GM18520 (cell line): ENCODE measurements at regions not wholly inside any gene's neighbourhood (a gene's known extent, or its start where the extent isn't known, plus 50 kb on each side); places are given as distances from the start of the nearest gene placed in this dataset.

Experiments used
- ATAC-seq: cut with Tn5 transposase; IDR thresholded peaks from one replicate; pipeline ENCODE4 v1.9.1; 2021; ENCODE audit not compliant: unreplicated experiment

GRCh38 chr6:5946701-5947100, 60.0 kb downstream of the NRN1 start:
- no peak for ATAC-seq

- ATAC-seq, result no peak
These were observed 60.5 kb downstream of the NRN1 start for GRCh38 chr6:5946181-5946580.

DNA sequence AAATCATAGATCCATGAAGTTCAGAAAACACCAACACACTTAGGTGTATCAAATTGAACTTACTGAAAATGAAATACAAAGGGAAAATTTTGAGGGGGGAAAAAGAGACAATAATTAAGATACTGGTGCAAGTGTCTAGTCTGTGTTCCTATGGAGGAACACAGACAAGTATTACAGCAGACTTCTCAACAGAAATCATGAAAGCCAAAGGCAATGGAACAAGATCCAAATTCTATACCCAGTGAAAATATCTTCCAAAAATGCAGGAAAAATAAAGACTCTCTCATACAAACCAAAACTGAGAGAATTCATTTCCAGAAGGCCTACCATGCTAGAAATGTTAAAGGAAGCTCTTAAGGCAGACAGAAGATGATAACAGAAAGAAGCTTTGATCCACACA, 63.1 kb downstream of the NRN1 start:
- no peak for ATAC-seq

DNA sequence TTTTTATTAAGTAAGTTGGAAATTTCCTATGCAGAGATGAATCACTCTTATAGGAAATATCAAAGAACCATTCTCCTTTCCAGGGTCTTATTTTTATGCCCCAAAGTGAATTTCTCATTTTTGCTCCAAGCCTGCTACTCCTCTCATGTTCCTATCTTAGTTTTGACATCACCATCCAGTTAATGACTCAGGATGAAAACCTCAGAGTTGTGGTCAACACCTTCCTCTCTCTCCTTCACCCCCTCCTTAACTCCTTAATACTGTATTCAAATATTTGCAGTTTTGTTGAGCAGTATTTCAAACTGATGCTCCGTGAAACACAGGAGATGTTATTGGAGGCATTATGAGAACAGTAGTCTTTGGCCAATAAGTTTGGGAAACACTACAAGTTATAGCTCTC, 64.1 kb downstream of the NRN1 start:
- ATAC-seq, result no peak

DNA sequence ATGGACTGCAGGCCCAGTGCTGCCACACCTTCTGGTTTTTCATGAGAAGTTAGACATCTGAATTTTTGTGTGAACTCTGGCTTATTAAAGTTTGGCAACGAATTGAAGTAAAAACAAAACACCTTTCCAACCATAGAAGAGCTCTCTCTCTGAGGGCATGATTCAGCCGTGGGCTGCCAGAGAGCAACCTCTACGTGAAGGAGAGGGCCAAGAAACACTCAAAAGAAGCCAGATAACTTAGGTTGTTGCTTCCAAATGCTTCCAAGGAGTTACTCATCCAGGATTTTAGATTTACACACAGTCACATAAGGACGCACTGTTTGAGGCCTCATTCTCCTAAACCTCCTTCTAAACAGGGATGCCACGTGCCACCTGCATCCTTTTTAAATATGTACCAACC, 65.5 kb downstream of the NRN1 start:
- no peak for ATAC-seq

DNA sequence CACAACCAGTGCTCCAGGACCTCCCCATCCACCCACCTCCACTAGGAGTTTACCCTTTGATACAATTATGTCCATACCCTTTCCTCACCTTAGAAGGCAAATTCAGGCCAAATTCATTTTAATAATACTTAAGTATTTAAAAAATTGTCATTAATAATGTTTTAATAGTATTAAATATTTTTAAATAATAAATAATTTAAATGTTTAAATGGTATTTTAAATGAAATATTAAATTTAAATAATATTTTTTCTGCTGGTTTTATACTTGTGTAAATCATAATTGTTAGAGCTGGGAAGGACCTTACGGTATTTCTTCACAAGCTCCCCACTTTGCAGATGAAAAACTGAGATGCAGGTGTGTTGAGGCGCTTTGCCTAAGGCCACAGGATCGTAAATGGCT, 67.8 kb downstream of the NRN1 start:
- ATAC-seq, result no peak

GRCh38 chr6:5937936-5938706, 68.6 kb downstream of the NRN1 start:
- ATAC-seq, result no peak

DNA sequence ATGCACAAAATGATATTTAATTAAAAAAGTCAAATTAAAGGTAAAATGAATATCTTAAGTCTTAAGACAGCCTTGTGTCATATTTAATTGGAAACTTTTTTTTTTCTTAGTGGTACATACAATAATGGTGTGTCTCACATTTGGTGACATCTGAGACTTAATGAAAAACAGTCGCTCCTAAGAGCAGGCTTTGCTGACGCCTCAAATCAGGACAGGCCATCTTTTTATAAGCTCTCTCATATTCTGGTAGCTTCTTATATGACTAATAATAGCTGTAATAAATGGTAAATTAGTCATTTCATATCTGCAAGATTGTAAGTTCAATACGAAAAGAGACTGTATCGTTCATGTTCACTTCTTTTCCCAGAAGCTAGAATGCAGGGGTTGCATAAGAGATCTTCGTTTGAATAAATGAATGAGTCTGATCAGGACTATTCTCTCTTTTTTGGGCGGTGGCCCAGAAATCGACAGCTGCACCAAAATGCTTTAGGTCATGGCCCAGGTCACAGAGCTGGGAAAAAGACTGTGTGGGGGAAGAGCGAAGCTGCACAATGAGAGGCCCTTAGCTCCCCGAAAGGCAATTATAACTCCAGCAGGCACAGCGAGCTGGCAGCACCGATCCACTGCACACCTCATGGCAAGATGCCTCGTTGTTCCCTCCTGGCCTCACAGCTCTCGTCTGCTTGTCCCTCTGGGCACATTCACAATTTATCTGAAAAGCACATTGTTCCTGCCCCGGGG, 69.4 kb downstream of the NRN1 start:
- no peak for ATAC-seq

DNA sequence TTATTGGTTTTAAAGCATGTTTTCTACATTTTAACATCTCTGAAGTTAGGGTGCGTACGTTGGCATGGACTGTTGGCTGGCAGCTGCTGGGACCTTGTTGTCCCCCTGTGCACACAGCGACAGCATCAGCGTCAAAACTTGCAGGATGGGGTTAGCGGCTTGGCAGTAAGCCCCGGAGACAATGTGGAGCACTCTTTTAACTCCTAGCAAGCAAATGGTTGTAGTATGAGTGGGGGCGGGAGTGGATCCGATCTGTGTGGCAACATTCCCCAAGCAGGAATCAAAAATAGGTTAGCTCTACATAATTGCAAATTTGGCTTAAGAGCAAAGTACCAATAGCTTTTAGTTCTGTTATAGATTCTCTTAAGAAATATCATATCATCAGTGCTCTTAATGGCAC, 70.1 kb downstream of the NRN1 start:
- ATAC-seq, result no peak

- ATAC-seq, result no peak
These were observed 70.6 kb downstream of the NRN1 start for GRCh38 chr6:5936140-5936539.

DNA sequence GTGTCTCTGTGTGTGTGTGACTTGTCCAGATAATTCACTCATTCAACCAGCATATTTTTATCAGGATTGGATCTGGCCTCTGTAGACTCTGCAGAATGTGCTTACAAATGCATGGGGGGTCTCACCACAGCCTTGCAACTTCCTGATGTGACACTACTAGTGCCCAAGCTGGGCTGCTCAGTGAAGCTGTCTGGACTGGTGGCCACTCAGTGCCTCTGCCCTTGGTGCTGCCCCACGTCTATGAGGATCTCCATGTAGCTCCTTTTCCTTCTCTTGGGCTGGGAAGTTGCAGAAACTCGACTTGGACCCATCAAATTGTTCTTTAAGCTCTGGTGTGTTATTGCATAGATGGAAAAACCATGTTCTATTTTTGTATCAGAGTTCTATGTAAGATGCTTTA, 75.8 kb downstream of the NRN1 start:
- ATAC-seq, result no peak

DNA sequence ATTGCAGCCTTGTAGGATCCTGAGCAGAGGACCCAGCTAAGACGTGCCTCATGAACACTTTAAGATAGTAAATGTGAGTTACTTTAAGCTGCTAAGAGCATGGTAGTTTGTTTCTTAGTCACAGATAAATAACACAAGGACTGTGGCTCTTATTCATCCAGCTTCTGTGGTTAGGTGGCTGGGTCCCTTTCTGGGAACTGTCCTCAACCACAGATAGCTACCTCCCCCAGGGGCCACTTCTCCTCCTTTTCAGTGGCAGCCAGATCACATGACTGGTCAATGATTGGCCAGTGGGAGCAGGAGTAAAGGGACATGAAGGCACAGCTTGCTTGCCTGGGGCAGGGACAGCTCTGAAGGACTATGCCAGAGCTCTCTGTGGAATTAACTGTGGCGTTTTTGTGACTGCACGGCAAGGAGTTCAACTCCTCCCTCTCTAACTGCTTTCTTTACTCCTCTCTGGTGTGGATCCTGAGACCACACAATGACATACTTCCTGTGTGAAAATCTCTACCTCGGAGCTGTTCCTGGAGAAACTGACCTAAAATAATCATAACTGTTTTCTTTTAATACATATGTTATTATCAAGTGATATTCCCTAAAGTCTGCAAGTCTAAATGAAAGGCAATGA, 76.5 kb downstream of the NRN1 start:
- no peak for ATAC-seq

DNA sequence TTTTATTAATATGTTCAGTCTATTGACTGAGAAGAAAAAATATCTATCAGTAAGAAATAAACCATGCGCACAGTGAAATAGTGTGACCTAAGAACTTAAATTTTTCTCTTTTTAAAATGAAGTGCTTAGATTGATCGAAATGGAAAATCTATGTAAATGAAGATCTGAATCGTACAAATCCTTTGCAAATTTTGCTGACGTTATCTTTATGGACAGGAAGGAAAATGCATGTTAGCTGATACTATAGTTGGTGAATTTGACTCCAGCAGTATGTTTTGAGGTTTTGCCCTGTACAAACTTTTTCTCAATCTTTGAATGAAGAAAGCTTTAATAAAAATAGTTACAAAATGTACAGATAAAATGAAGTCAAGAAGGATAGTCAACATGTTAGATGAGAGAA, 82.9 kb downstream of the NRN1 start:
- ATAC-seq, result no peak

DNA sequence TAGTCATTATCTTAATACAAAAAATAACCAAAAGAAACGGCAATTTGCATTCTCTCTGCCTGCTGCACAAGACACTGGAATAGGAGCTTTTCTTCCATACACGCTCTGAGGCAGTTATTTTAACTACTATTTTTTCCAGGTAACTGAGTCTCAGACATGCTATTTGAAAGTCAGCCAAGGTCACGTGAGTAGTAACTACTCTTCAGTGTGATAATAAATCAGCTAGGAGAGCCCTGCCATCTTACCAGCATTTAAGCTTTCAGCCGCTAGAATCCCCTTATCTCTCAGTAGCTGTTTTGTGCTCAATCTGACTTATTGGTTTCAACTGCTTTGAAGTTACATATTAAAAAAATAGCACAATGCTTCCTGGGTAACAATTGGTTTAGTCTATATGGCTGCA, 84.5 kb downstream of the NRN1 start:
- ATAC-seq, result no peak

GRCh38 chr6:5909721-5910120, 97.0 kb downstream of the NRN1 start:
- no peak for ATAC-seq

- ATAC-seq, result no peak
These were observed 99.9 kb downstream of the NRN1 start for GRCh38 chr6:5906842-5907241.

- ATAC-seq, result no peak
These were observed 100.4 kb downstream of the NRN1 start for GRCh38 chr6:5906340-5906670.

DNA sequence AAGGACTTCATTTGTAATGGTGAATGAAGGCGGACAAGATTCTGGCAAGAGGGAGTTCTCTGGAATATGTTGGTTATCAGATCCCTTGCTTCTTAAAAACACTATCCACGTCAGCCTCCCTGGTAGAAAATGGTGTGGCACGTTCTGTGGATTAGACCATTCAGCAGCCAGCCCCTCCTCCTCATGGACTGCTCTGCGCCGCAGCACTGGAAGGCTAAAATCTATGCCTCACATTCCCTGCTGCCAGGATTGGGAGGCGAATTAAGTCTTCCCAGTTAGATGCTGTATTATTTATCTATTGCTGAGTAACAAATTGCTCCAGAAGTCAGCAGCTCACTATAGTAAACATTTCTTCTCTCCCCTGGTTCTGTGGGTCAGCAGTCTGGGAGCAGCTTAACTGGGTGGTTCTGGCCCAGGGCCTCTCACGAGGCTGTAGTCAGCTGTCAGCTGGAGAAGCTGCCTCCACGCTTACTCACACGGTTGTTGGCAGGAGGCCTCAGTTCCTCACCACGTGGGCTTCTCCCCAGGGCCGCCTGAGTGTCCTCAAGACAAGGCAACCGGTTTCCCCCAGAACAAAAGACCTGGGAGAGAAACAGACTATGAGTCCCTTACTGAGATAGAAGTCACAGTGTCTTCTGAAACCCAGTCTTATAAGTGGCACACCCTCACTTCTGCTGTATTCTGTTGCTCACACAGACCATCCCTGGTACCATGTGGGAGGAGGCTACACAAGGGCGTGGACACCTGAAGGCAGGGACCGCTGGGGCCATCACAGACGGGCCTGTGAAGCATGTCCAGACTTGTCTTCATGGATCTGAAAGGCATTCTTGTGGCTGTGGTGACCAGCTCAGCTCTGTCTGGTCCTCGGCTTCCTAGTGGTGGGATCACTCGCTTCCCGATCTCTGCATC, 101.0 kb downstream of the NRN1 start:
- no peak for ATAC-seq

GRCh38 chr6:5904532-5904931, 102.2 kb downstream of the NRN1 start:
- ATAC-seq, result no peak

DNA sequence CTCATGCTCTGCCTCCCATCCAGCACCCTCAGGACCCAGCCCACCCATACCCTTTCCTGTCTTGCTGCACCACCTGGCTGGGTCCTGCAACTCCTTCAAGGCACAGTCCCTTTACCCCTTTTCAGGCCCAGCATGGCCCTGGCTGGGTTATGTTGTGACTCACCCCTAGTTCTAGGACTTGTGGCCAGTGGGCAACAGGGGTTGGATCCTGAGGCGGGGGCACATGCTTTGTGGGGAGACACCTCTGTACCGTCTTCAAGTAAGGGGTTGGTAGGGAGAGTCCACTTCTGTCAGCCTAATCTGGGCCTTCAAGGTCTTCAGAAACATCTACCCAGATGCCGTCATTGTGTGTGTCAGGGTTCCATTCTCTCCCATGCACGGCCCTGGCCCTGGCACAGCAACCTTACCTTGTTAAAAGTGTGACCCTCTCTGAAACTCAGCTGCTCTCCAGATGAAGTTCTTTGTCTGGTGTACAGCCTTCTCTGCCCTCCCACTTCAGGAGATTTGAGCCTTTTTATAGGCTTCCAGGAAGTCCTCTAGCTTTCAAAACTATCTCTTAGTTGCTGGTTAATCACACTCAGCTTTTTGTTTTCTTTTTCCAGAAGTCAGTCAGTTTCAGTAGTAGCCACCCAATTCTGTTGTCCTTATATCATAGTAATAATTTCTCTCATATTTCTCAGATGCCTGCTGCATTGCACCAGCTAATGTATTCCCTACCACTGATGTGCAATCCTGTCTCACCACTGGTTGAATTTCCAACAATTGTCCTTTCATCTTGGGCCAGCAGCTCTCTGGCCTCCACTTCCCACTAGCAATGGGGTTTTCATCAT, 107.3 kb downstream of the NRN1 start:
- no peak for ATAC-seq
